GM23338 (cell line): ENCODE measurements at regions not wholly inside any gene's neighbourhood (a gene's known extent, or its start where the extent isn't known, plus 50 kb on each side); places are given as distances from the start of the nearest gene placed in this dataset.

ENCODE experiments used
- ATAC-seq: fragments of 200-7000 bp; cut with Tn5 transposase; 3 replicates; pipeline ENCODE4 v1.9.1; 2020
- DNase-seq: peaks from one replicate; pipeline ENCODE4 v3.0.0-alpha.2; 2015; ENCODE audit warnings: low spot score
- H2AFZ ChIP-seq: fragments of 200-600 bp; sonication (generic); 2 replicates; pipeline ENCODE4 v1.8.0; 2016; ENCODE audit warnings: antibody characterized with exemption, mild to moderate bottlenecking, moderate library complexity
- H3F3A ChIP-seq: fragments of 200-600 bp; sonication (generic); replicated peaks from 2 replicates; pipeline ENCODE4 v1.8.0; 2017; ENCODE audit warnings: antibody characterized with exemption, mixed run types, low read depth
- H3K27ac ChIP-seq: fragments of 200-600 bp; sonication (generic); 2 replicates; pipeline ENCODE4 v1.6.1; 2016; ENCODE audit warnings: low read depth
- H3K27me3 ChIP-seq: fragments of 200-600 bp; sonication (generic); 2 replicates; pipeline ENCODE4 v1.8.0; 2016; ENCODE audit warnings: mild to moderate bottlenecking, mixed run types, moderate library complexity; ENCODE audit not compliant: insufficient read depth
- H3K36me3 ChIP-seq: fragments of 200-600 bp; sonication (generic); 2 replicates; pipeline ENCODE4 v1.8.0; 2016; ENCODE audit warnings: mild to moderate bottlenecking; ENCODE audit not compliant: insufficient read depth
- H3K4me1 ChIP-seq: fragments of 200-600 bp; sonication (generic); 2 replicates; pipeline ENCODE4 v1.8.0; 2016; ENCODE audit warnings: mild to moderate bottlenecking, moderate library complexity; ENCODE audit not compliant: insufficient read depth
- H3K4me2 ChIP-seq: fragments of 200-600 bp; sonication (generic); 2 replicates; pipeline ENCODE4 v1.7.1; 2017; ENCODE audit warnings: mixed run types
- H3K4me3 ChIP-seq: fragments of 200-600 bp; sonication (generic); 2 replicates; pipeline ENCODE4 v1.6.1; 2016; ENCODE audit warnings: mixed run types
- H3K79me2 ChIP-seq: fragments of 200-600 bp; sonication (generic); replicated peaks from 2 replicates; pipeline ENCODE4 v1.8.0; 2017; ENCODE audit warnings: mild to moderate bottlenecking; ENCODE audit not compliant: insufficient read depth
- H3K9me2 ChIP-seq: fragments of 200-600 bp; sonication (generic); 2 replicates; pipeline ENCODE4 v1.8.0; 2017; ENCODE audit not compliant: insufficient read depth
- H4K20me1 ChIP-seq: fragments of 200-600 bp; sonication (generic); replicated peaks from 2 replicates; pipeline ENCODE4 v1.8.0; 2017; ENCODE audit warnings: mild to moderate bottlenecking; ENCODE audit not compliant: insufficient read depth
- H3K27ac Mint-ChIP-seq: 2 replicates; pipeline ENCODE4 v1.8.0; 2020; ENCODE audit warnings: inconsistent platforms, mild to moderate bottlenecking, moderate library complexity, mixed read lengths
- H3K27me3 Mint-ChIP-seq: 3 replicates; pipeline ENCODE4 v1.8.0; 2022; ENCODE audit warnings: low read depth, mild to moderate bottlenecking, moderate library complexity, mixed read lengths, inconsistent platforms; ENCODE audit not compliant: insufficient read depth, poor library complexity
- H3K36me3 Mint-ChIP-seq: 3 replicates; pipeline ENCODE4 v1.8.0; 2021; ENCODE audit warnings: low read depth, mild to moderate bottlenecking, inconsistent platforms, moderate library complexity, mixed read lengths
- H3K4me1 Mint-ChIP-seq: 3 replicates; pipeline ENCODE4 v1.8.0; 2020; ENCODE audit warnings: mild to moderate bottlenecking, inconsistent platforms, mixed read lengths
- H3K4me3 Mint-ChIP-seq: 3 replicates; pipeline ENCODE4 v1.8.0; 2021; ENCODE audit warnings: moderate library complexity, mild to moderate bottlenecking, inconsistent platforms, mixed read lengths
- H3K9me3 Mint-ChIP-seq: 3 replicates; pipeline ENCODE4 v1.8.0; 2020; ENCODE audit warnings: moderate library complexity, mild to moderate bottlenecking, inconsistent platforms, mixed read lengths
- CREB1 ChIP-seq: fragments of 250-450 bp; sonication (Bioruptor Pico); IDR thresholded peaks from 2 replicates; pipeline ENCODE4 v1.5.0; 2020; ENCODE audit warnings: low read depth, mild to moderate bottlenecking, moderate library complexity
- EZH2 ChIP-seq: fragments of 200-600 bp; sonication (generic); IDR thresholded peaks from one replicate; pipeline ENCODE4 v1.8.0; 2017; ENCODE audit warnings: antibody characterized with exemption, mild to moderate bottlenecking, low read depth; ENCODE audit not compliant: unreplicated experiment
- EZH2phosphoT487 ChIP-seq: fragments of 200-600 bp; sonication (generic); IDR thresholded peaks from one replicate; pipeline ENCODE4 v1.8.1; 2018; ENCODE audit warnings: antibody characterized with exemption; ENCODE audit not compliant: unreplicated experiment
- JUNB ChIP-seq: IDR thresholded peaks from one replicate; pipeline ENCODE4 v1.6.1; 2016; ENCODE audit warnings: antibody characterized with exemption; ENCODE audit not compliant: unreplicated experiment
- NANOG ChIP-seq: IDR thresholded peaks from 2 replicates; pipeline ENCODE4 v1.6.1; 2016; ENCODE audit warnings: antibody characterized with exemption, borderline replicate concordance
- POLR2AphosphoS5 ChIP-seq: IDR thresholded peaks from 2 replicates; pipeline ENCODE4 v1.6.1; 2016; ENCODE audit warnings: antibody characterized with exemption, low read depth
- STAT1 ChIP-seq: IDR thresholded peaks from one replicate; pipeline ENCODE4 v1.6.1; 2016; ENCODE audit warnings: antibody characterized with exemption; ENCODE audit not compliant: unreplicated experiment
- ZNF114 ChIP-seq: fragments of 250-450 bp; sonication (Bioruptor Pico); IDR thresholded peaks from 2 replicates; pipeline ENCODE4 v1.5.0; 2020; ENCODE audit warnings: mild to moderate bottlenecking, moderate library complexity
- ZNF331 ChIP-seq: fragments of 250-450 bp; sonication (Bioruptor Pico); IDR thresholded peaks from 2 replicates; pipeline ENCODE4 v1.5.0; 2020; ENCODE audit warnings: low read depth, mild to moderate bottlenecking, moderate library complexity
- TF ChIP-seq, protein P1 (sequence below): IDR thresholded peaks from one replicate; pipeline ENCODE4 v1.6.1; 2018; ENCODE audit warnings: antibody characterized with exemption; ENCODE audit not compliant: unreplicated experiment
- TF ChIP-seq, protein P2 (sequence below): IDR thresholded peaks from 2 replicates; pipeline ENCODE4 v1.6.1; 2016; ENCODE audit warnings: antibody characterized with exemption
- TF ChIP-seq, protein P3 (sequence below), 2 experiments: fragments of 200-600 bp in 1 of 2; sonication (generic) in 1 of 2; conservative IDR thresholded peaks; 2 replicates each; pipeline versions ENCODE4 v1.5.1 to v1.6.1; 2016 to 2017; ENCODE audit warnings: antibody characterized with exemption in 2 of 2, low read depth in 2 of 2, mild to moderate bottlenecking in 2 of 2, moderate library complexity in 1 of 2
- TF ChIP-seq, protein P4 (sequence below): fragments of 250-450 bp; sonication (Bioruptor Pico); IDR thresholded peaks from 2 replicates; pipeline ENCODE4 v1.5.0; 2020; ENCODE audit warnings: mild to moderate bottlenecking, moderate library complexity

DNA sequence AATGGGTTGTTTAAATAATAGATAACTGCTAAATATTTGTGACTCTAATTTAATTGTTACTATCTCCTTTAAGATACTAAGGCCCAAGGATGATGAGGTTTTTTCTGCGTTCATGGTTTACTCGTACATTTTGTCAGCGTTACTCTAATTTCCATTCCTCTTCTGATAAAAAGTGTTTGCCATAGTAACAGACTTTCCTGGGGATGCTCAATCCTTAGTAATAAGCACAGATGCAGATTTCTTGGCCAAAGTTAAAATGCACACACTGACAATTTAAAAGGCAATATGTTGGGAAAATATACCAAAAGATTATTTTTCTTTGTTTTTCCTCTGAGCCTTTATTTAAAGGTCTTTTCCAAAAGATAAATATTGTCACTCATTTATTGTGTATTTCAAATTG is 149.6 kb downstream of the IRS2 start:
- DNase-seq: no peak
- Histone ChIP-seq H3K27ac (no peak overlapping the region), H3K4me1 (no peaks in the 10 kb centered on the region), H3K4me3 (no peak overlapping the region), H3K79me2 (no peaks in the 10 kb centered on the region), H3K36me3 (no peaks in the 10 kb centered on the region), H3F3A (no peaks in the 10 kb centered on the region), H3K4me2 (no peak overlapping the region), H2AFZ (no peak overlapping the region), H4K20me1 (no peaks in the 10 kb centered on the region), H3K27me3 (no peaks in the 10 kb centered on the region), H3K9me2 (peaks cover 3% of the 10 kb centered on the region; the same call in 1 of the 2 replicates)
- H3K4me3 Mint-ChIP-seq: no peak overlapping the region
- no peak for ATAC-seq
- H3K27ac Mint-ChIP-seq: no peak overlapping the region
- H3K9me3 Mint-ChIP-seq: peaks cover 24% of the 10 kb centered on the region
- H3K27me3 Mint-ChIP-seq: peaks cover 8% of the 10 kb centered on the region
- no peaks in the 10 kb centered on the region for H3K4me1 Mint-ChIP-seq
- TF ChIP-seq, protein P1, sequence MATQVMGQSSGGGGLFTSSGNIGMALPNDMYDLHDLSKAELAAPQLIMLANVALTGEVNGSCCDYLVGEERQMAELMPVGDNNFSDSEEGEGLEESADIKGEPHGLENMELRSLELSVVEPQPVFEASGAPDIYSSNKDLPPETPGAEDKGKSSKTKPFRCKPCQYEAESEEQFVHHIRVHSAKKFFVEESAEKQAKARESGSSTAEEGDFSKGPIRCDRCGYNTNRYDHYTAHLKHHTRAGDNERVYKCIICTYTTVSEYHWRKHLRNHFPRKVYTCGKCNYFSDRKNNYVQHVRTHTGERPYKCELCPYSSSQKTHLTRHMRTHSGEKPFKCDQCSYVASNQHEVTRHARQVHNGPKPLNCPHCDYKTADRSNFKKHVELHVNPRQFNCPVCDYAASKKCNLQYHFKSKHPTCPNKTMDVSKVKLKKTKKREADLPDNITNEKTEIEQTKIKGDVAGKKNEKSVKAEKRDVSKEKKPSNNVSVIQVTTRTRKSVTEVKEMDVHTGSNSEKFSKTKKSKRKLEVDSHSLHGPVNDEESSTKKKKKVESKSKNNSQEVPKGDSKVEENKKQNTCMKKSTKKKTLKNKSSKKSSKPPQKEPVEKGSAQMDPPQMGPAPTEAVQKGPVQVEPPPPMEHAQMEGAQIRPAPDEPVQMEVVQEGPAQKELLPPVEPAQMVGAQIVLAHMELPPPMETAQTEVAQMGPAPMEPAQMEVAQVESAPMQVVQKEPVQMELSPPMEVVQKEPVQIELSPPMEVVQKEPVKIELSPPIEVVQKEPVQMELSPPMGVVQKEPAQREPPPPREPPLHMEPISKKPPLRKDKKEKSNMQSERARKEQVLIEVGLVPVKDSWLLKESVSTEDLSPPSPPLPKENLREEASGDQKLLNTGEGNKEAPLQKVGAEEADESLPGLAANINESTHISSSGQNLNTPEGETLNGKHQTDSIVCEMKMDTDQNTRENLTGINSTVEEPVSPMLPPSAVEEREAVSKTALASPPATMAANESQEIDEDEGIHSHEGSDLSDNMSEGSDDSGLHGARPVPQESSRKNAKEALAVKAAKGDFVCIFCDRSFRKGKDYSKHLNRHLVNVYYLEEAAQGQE: no peak
- TF ChIP-seq CREB1 (CRISPR knock-in tag): no peak
- no peak for TF ChIP-seq NANOG
- TF ChIP-seq EZH2: no peak
- TF ChIP-seq STAT1: no peak
- TF ChIP-seq, protein P2, sequence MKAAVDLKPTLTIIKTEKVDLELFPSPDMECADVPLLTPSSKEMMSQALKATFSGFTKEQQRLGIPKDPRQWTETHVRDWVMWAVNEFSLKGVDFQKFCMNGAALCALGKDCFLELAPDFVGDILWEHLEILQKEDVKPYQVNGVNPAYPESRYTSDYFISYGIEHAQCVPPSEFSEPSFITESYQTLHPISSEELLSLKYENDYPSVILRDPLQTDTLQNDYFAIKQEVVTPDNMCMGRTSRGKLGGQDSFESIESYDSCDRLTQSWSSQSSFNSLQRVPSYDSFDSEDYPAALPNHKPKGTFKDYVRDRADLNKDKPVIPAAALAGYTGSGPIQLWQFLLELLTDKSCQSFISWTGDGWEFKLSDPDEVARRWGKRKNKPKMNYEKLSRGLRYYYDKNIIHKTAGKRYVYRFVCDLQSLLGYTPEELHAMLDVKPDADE: no peak
- TF ChIP-seq POLR2AphosphoS5: no peak
- TF ChIP-seq, protein P3, sequence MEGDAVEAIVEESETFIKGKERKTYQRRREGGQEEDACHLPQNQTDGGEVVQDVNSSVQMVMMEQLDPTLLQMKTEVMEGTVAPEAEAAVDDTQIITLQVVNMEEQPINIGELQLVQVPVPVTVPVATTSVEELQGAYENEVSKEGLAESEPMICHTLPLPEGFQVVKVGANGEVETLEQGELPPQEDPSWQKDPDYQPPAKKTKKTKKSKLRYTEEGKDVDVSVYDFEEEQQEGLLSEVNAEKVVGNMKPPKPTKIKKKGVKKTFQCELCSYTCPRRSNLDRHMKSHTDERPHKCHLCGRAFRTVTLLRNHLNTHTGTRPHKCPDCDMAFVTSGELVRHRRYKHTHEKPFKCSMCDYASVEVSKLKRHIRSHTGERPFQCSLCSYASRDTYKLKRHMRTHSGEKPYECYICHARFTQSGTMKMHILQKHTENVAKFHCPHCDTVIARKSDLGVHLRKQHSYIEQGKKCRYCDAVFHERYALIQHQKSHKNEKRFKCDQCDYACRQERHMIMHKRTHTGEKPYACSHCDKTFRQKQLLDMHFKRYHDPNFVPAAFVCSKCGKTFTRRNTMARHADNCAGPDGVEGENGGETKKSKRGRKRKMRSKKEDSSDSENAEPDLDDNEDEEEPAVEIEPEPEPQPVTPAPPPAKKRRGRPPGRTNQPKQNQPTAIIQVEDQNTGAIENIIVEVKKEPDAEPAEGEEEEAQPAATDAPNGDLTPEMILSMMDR (conservative IDR thresholded peaks at IDR 0.05; ENCODE audit: low read depth in 2 of 2): no peak
- no peak for TF ChIP-seq JUNB
- TF ChIP-seq ZNF114 (CRISPR knock-in tag): no peak
- no peak for TF ChIP-seq EZH2phosphoT487
- TF ChIP-seq ZNF331: no peak
- TF ChIP-seq, protein P4, sequence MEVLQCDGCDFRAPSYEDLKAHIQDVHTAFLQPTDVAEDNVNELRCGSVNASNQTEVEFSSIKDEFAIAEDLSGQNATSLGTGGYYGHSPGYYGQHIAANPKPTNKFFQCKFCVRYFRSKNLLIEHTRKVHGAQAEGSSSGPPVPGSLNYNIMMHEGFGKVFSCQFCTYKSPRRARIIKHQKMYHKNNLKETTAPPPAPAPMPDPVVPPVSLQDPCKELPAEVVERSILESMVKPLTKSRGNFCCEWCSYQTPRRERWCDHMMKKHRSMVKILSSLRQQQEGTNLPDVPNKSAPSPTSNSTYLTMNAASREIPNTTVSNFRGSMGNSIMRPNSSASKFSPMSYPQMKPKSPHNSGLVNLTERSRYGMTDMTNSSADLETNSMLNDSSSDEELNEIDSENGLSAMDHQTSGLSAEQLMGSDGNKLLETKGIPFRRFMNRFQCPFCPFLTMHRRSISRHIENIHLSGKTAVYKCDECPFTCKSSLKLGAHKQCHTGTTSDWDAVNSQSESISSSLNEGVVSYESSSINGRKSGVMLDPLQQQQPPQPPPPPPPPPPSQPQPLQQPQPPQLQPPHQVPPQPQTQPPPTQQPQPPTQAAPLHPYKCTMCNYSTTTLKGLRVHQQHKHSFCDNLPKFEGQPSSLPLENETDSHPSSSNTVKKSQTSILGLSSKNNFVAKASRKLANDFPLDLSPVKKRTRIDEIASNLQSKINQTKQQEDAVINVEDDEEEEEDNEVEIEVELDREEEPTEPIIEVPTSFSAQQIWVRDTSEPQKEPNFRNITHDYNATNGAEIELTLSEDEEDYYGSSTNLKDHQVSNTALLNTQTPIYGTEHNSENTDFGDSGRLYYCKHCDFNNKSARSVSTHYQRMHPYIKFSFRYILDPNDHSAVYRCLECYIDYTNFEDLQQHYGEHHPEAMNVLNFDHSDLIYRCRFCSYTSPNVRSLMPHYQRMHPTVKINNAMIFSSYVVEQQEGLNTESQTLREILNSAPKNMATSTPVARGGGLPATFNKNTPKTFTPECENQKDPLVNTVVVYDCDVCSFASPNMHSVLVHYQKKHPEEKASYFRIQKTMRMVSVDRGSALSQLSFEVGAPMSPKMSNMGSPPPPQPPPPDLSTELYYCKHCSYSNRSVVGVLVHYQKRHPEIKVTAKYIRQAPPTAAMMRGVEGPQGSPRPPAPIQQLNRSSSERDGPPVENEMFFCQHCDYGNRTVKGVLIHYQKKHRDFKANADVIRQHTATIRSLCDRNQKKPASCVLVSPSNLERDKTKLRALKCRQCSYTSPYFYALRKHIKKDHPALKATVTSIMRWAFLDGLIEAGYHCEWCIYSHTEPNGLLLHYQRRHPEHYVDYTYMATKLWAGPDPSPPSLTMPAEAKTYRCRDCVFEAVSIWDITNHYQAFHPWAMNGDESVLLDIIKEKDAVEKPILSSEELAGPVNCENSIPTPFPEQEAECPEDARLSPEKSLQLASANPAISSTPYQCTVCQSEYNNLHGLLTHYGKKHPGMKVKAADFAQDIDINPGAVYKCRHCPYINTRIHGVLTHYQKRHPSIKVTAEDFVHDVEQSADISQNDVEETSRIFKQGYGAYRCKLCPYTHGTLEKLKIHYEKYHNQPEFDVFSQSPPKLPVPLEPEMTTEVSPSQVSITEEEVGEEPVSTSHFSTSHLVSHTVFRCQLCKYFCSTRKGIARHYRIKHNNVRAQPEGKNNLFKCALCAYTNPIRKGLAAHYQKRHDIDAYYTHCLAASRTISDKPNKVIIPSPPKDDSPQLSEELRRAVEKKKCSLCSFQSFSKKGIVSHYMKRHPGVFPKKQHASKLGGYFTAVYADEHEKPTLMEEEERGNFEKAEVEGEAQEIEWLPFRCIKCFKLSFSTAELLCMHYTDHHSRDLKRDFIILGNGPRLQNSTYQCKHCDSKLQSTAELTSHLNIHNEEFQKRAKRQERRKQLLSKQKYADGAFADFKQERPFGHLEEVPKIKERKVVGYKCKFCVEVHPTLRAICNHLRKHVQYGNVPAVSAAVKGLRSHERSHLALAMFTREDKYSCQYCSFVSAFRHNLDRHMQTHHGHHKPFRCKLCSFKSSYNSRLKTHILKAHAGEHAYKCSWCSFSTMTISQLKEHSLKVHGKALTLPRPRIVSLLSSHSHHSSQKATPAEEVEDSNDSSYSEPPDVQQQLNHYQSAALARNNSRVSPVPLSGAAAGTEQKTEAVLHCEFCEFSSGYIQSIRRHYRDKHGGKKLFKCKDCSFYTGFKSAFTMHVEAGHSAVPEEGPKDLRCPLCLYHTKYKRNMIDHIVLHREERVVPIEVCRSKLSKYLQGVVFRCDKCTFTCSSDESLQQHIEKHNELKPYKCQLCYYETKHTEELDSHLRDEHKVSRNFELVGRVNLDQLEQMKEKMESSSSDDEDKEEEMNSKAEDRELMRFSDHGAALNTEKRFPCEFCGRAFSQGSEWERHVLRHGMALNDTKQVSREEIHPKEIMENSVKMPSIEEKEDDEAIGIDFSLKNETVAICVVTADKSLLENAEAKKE (CRISPR knock-in tag): no peak
- H3K36me3 Mint-ChIP-seq: peaks cover 21% of the 10 kb centered on the region
